MCF 10A (cell line): ENCODE measurements at regions not wholly inside any gene's neighbourhood (a gene's known extent, or its start where the extent isn't known, plus 50 kb on each side); places are given as distances from the start of the nearest gene placed in this dataset.
"Not testable (repeated sequence)": the region's sequence is repeated elsewhere in the genome, so short reads cannot be mapped to it uniquely, and the experiment has no call there.

ENCODE experiments used
- BruUV-seq: library from RNA; stranded (reverse); fragments of 400-500 nt; replicated peaks from 2 replicates; lab custom pipeline; 2021; lab: Mats Ljungman, UMichigan
- CTCF ChIA-PET: fragments of 300-600 bp; sonication (Branson Sonifier 250); formaldehyde crosslinking; extraction: SDS; loops from one replicate; lab custom pipeline; 2021; ENCODE audit warnings: antibody characterized with exemption, inconsistent platforms; lab: Yijun Ruan, JAX
- POLR2A ChIA-PET: fragments of 300-600, 350-650 bp; sonication (Branson Sonifier 250); formaldehyde crosslinking; extraction: SDS; loops from one replicate; lab custom pipeline; 2020; ENCODE audit warnings: antibody characterized with exemption, inconsistent platforms; lab: Yijun Ruan, JAX
- DNase-seq: peaks from one replicate; pipeline ENCODE4 v3.0.0-alpha.2; 2018; ENCODE audit not compliant: unreplicated experiment
- H3K27ac Mint-ChIP-seq: one replicate; pipeline ENCODE4 v1.8.0; 2022; ENCODE audit warnings: mild to moderate bottlenecking, low read depth, mixed read lengths; ENCODE audit not compliant: unreplicated experiment
- H3K27me3 Mint-ChIP-seq: one replicate; pipeline ENCODE4 v1.8.0; 2022; ENCODE audit warnings: mixed read lengths; ENCODE audit not compliant: insufficient read depth, unreplicated experiment
- H3K36me3 Mint-ChIP-seq: one replicate; pipeline ENCODE4 v1.8.0; 2022; ENCODE audit warnings: mild to moderate bottlenecking, moderate library complexity, mixed read lengths; ENCODE audit not compliant: insufficient read depth, unreplicated experiment
- H3K4me1 Mint-ChIP-seq: one replicate; pipeline ENCODE4 v1.8.0; 2022; ENCODE audit warnings: mixed read lengths; ENCODE audit not compliant: insufficient read depth, unreplicated experiment
- H3K4me3 Mint-ChIP-seq: one replicate; pipeline ENCODE4 v1.8.0; 2022; ENCODE audit warnings: mild to moderate bottlenecking, moderate library complexity, mixed read lengths; ENCODE audit not compliant: unreplicated experiment
- H3K9me3 Mint-ChIP-seq: one replicate; pipeline ENCODE4 v1.8.0; 2022; ENCODE audit warnings: mixed read lengths; ENCODE audit not compliant: unreplicated experiment
- intact Hi-C: fragments of 100-400 bp; cut with micrococcal nuclease; formaldehyde crosslinking; loops from 2 replicates; pipeline ENCODE4 v1.14.1; 2022
- TF ChIP-seq, protein P1 (sequence below): fragments of 200-600 bp; IDR thresholded peaks from one replicate; pipeline ENCODE4 v1.8.0; 2022; ENCODE audit warnings: antibody characterized with exemption, mild to moderate bottlenecking; ENCODE audit not compliant: unreplicated experiment

DNA sequence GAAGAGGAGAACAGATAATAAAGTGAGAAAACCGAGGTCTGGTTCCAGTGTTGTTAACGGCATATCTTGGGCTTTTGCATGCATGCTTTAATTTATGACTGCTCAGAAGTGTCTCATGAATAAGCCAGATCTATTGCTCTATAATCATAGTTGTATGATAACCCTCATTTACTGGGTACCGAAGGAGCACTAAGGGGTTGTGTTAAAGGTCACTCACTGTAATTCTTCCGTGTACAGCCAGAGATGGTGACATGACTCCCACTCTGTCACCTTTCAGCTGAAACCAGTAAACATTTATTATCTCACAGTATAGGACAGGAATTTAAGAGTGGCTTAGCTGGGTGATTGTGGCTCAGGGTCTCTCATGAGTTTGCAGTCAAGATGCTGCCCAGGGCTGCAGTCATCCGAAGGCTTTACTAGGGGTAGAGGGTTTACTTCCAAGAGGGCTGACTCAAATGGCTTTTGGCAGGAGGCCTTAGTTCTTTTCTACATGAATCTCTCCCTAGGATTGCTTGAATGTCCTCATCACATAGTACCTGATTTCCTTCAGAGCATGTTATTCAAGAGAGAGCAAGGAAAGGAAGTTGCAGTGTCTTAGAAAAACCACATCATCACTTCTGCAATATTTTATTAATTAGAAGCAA is 107.0 kb downstream of the NAB1 start:
- no peaks in the 10 kb centered on the region for H3K27me3 Mint-ChIP-seq
- BruUV-seq = no TSS peak
- H3K4me3 Mint-ChIP-seq = no peak overlapping the region
- intact Hi-C loops = no loop called here
- TF ChIP-seq, protein P1, sequence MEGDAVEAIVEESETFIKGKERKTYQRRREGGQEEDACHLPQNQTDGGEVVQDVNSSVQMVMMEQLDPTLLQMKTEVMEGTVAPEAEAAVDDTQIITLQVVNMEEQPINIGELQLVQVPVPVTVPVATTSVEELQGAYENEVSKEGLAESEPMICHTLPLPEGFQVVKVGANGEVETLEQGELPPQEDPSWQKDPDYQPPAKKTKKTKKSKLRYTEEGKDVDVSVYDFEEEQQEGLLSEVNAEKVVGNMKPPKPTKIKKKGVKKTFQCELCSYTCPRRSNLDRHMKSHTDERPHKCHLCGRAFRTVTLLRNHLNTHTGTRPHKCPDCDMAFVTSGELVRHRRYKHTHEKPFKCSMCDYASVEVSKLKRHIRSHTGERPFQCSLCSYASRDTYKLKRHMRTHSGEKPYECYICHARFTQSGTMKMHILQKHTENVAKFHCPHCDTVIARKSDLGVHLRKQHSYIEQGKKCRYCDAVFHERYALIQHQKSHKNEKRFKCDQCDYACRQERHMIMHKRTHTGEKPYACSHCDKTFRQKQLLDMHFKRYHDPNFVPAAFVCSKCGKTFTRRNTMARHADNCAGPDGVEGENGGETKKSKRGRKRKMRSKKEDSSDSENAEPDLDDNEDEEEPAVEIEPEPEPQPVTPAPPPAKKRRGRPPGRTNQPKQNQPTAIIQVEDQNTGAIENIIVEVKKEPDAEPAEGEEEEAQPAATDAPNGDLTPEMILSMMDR = no peak
- H3K27ac Mint-ChIP-seq = no peak overlapping the region
- no peak for DNase-seq
- H3K4me1 Mint-ChIP-seq = peaks cover 10% of the 10 kb centered on the region
- ChIA-PET CTCF (no interaction called here), POLR2A (no interaction called here)
- peaks cover 12% of the 10 kb centered on the region for H3K9me3 Mint-ChIP-seq
- no peaks in the 10 kb centered on the region for H3K36me3 Mint-ChIP-seq

DNA sequence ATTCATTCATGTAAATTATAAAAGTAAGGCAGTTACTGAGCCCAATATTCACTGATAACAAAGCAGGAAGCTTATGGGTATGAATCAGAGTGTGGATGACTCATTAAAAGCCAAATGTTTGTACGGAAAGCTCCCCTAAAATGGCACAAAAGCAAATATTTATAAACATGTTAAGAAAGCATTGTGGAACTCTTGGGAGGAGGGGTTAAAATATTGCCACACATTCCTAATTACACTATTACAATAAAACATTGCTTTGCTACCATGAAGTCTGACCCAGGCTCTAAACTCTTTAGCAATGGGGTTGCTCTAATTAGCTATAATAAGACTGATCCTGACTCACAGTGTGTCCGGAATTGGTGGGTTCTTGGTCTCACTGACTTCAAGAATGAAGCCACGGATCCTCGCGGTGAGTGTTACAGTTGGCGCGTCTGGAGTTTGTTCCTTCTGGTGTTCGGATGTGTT is 110.9 kb downstream of the NAB1 start:
- no peaks in the 10 kb centered on the region for H3K27me3 Mint-ChIP-seq
- H3K4me3 Mint-ChIP-seq = peak overlapping the region; percentile 24
- no peaks in the 10 kb centered on the region for H3K36me3 Mint-ChIP-seq
- TF ChIP-seq, protein P1 = no peak
- no peaks in the 10 kb centered on the region for H3K9me3 Mint-ChIP-seq
- ChIA-PET CTCF (interaction anchor here (0.6 kb wide), 1 partner anchor 293 kb away, joined by 3 read pairs; no protein-coding TSS in a partner anchor), POLR2A (interaction anchor here (0.7 to 1.3 kb wide), 7 partner anchors 16 to 254 kb away, joined by 3 to 5 read pairs (median 3); no protein-coding TSS in a partner anchor)
- intact Hi-C loops = no loop called here
- peak overlapping the region; percentile 77 for H3K27ac Mint-ChIP-seq
- DNase-seq = peak; percentile 82
- BruUV-seq = no TSS peak
- peaks cover 16% of the 10 kb centered on the region for H3K4me1 Mint-ChIP-seq

DNA sequence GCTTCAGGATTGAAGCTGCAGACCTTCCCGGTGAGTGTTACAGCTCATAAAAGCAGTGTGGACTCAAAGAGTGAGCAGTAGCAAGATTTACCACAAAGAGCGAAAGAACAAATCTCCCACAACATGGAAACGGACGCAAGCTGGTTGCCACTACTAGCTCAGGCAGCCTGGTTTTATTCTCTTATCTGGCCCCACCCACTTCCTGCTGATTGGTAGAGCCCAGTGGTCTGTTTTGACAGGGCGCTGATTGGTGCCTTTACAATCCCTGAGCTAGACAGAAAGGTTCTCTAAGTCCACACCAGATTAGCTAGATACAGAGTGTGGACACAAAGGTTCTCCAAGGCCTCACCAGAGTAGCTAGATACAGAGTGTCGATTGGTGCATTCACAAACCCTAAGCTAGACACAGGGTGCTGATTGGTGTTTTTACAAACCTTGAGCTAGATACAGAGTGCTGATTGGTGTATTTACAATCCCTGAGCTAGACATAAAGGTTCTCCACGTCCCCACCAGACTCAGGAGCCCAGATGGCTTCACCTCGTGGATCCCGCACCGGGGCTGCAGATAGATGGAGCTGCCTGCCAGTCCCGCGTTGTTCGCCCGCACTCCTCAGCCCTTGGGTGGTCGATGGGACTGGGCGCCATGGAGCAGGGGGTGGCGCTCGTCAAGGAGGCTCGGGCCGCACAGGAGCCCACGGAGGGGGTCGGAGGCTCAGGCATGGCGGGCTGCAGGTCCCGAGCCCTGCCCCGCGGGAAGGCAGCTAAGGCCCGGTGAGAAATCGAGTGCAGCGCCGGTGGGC is 111.7 kb downstream of the NAB1 start:
- BruUV-seq, H3K4me3 Mint-ChIP-seq, H3K27me3 Mint-ChIP-seq, DNase-seq, H3K9me3 Mint-ChIP-seq, H3K36me3 Mint-ChIP-seq, intact Hi-C loops: not testable (repeated sequence)
- H3K27ac Mint-ChIP-seq = peak overlapping the region; percentile 77
- ChIA-PET CTCF (interaction anchor here (0.7 kb wide), 1 partner anchor 23 kb away, joined by 3 read pairs; no protein-coding TSS in a partner anchor), POLR2A (interaction anchor here (1.0 to 1.3 kb wide), 4 partner anchors 18 to 118 kb away, joined by 3 to 5 read pairs (median 4); no protein-coding TSS in a partner anchor)
- peaks cover 16% of the 10 kb centered on the region for H3K4me1 Mint-ChIP-seq

DNA sequence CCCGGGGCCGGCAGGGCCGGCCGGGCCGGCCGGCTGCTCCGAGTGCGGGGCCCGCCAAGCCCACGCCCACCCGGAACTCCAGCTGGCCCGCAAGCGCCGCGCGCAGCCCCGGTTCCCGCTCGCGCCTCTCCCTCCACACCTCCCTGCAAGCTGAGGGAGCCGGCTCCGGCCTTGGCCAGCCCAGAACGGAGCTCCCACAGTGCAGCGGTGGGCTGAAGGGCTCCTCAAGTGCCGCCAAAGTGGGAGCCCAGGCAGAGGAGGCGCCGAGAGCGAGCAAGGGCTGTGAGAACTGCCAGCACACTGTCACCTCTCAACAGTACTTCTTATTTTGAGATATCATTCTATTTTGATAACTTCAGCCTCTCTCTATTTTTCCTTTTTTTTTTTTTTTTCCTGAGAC is 112.3 kb downstream of the NAB1 start:
- DNase-seq, H3K4me3 Mint-ChIP-seq, CTCF ChIA-PET, H3K9me3 Mint-ChIP-seq, H3K36me3 Mint-ChIP-seq, intact Hi-C loops, H3K27ac Mint-ChIP-seq, H3K27me3 Mint-ChIP-seq, BruUV-seq: not testable (repeated sequence)
- H3K4me1 Mint-ChIP-seq = peaks cover 16% of the 10 kb centered on the region
- POLR2A ChIA-PET = interaction anchor here (1.5 kb wide), 1 partner anchor 108 kb away, joined by 4 read pairs; no protein-coding TSS in a partner anchor
